GM12878 (cell line): ENCODE measurements at regions not wholly inside any gene's neighbourhood (a gene's known extent, or its start where the extent isn't known, plus 50 kb on each side); places are given as distances from the start of the nearest gene placed in this dataset.

Source experiments
- ATAC-seq: fragments of 200-7000 bp; cut with Tn5 transposase; 3 replicates; pipeline ENCODE4 v1.9.1; 2020; ENCODE audit warnings: mild to moderate bottlenecking, moderate library complexity
- BruUV-seq: library from RNA; stranded (reverse); fragments of 400-500 nt; replicated peaks from 2 replicates; lab custom pipeline; 2021; lab: Mats Ljungman, UMichigan
- CTCF ChIA-PET: fragments of 300-600 bp; sonication (Branson Sonifier 250); formaldehyde crosslinking; extraction: SDS; loops from one replicate; lab custom pipeline; 2021; ENCODE audit warnings: inconsistent platforms; lab: Yijun Ruan, JAX
- POLR2A ChIA-PET: fragments of 350-600 bp; formaldehyde crosslinking; extraction: SDS; loops from one replicate; lab custom pipeline; 2021; ENCODE audit warnings: inconsistent platforms; lab: Charles Lee
- RAD21 ChIA-PET: fragments of 300-600 bp; sonication (Branson Sonifier 250); formaldehyde crosslinking; loops from one replicate; lab custom pipeline; 2023; ENCODE audit warnings: antibody characterized with exemption; ENCODE audit not compliant: unreplicated experiment; lab: Charles Lee
- SMC1A ChIA-PET: fragments of 300-600 bp; sonication (Branson Sonifier 250); formaldehyde crosslinking; loops from one replicate; lab custom pipeline; 2023; ENCODE audit not compliant: unreplicated experiment, uncharacterized antibody; lab: Charles Lee
- DNase-seq: peaks from one replicate; pipeline ENCODE4 v3.0.0-alpha.2; 2011; ENCODE audit warnings: low read depth, low spot score
- FAIRE-seq: peaks from 3 replicates; lab custom pipeline; 2011; peaks lifted over from hg19 to GRCh38; lab: Jason Lieb, UNC
- H2AFZ ChIP-seq: 2 replicates; pipeline ENCODE4 v1.6.0; 2011; ENCODE audit warnings: low read depth, low read length, control low read depth; ENCODE audit not compliant: control insufficient read depth
- H3K27ac ChIP-seq: 2 replicates; pipeline ENCODE4 v1.5.1; 2011; ENCODE audit warnings: control low read depth; ENCODE audit not compliant: control insufficient read depth, insufficient read depth
- H3K27me3 ChIP-seq, 2 experiments: replicated peaks in 1 of 2; 2 replicates each; pipeline versions ENCODE4 v1.6.0 to v1.6.1; 2011; ENCODE audit warnings: low read length in 1 of 2; ENCODE audit not compliant: control insufficient read depth in 2 of 2, insufficient read depth in 2 of 2
- H3K36me3 ChIP-seq, 2 experiments: 2 replicates each; pipeline ENCODE4 v1.5.1; 2011; ENCODE audit warnings: low read length in 1 of 2; ENCODE audit not compliant: control insufficient read depth in 2 of 2, insufficient read depth in 2 of 2
- H3K4me1 ChIP-seq: 2 replicates; pipeline ENCODE4 v1.6.1; 2011; ENCODE audit warnings: mild to moderate bottlenecking, low read length, moderate library complexity, mixed read lengths; ENCODE audit not compliant: control insufficient read depth, insufficient read depth
- H3K4me2 ChIP-seq: 2 replicates; pipeline ENCODE4 v1.6.0; 2011; ENCODE audit warnings: control low read depth; ENCODE audit not compliant: control insufficient read depth, insufficient read depth
- H3K4me3 ChIP-seq: fragments of 200-600 bp; sonication (generic); 2 replicates; pipeline ENCODE4 v1.5.1; 2016
- H3K79me2 ChIP-seq: 2 replicates; pipeline ENCODE4 v1.6.0; 2011; ENCODE audit warnings: low read length; ENCODE audit not compliant: control insufficient read depth, insufficient read depth
- H3K9ac ChIP-seq: 2 replicates; pipeline ENCODE4 v1.8.0; 2011; ENCODE audit warnings: low read length, control low read depth, mixed read lengths; ENCODE audit not compliant: control insufficient read depth, insufficient read depth
- H3K9me3 ChIP-seq: replicated peaks from 3 replicates; pipeline ENCODE4 v1.5.1; 2011; ENCODE audit warnings: mild to moderate bottlenecking, low read length; ENCODE audit not compliant: control insufficient read depth, insufficient read depth
- H4K20me1 ChIP-seq: 2 replicates; pipeline ENCODE4 v1.6.0; 2011; ENCODE audit not compliant: control insufficient read depth, insufficient read depth
- BMI1 ChIP-seq: fragments of 450-650 bp; IDR thresholded peaks from 2 replicates; pipeline ENCODE4 v1.6.1; 2016; ENCODE audit warnings: mild to moderate bottlenecking, moderate library complexity, borderline replicate concordance
- CHD4 ChIP-seq: fragments of 200-600 bp; sonication (generic); IDR thresholded peaks from 2 replicates; pipeline ENCODE4 v1.6.1; 2016; ENCODE audit warnings: mild to moderate bottlenecking
- EED ChIP-seq: sonication (generic); IDR thresholded peaks from 2 replicates; pipeline ENCODE4 v1.6.1; 2016; ENCODE audit warnings: antibody characterized with exemption, low read depth
- HSF1 ChIP-seq: fragments of 150-350 bp; IDR thresholded peaks from 2 replicates; pipeline ENCODE4 v1.6.1; 2014; ENCODE audit warnings: mild to moderate bottlenecking, low read depth, low read length
- MYC ChIP-seq: IDR thresholded peaks from 2 replicates; pipeline ENCODE4 v1.6.1; 2011; ENCODE audit warnings: mild to moderate bottlenecking, low read length, moderate library complexity, inconsistent platforms; ENCODE audit not compliant: insufficient read depth, insufficient replicate concordance, insufficient read length, severe bottlenecking
- NFIC ChIP-seq: IDR thresholded peaks from 2 replicates; pipeline ENCODE4 v1.6.1; 2012; ENCODE audit warnings: low read depth, mild to moderate bottlenecking, inconsistent platforms, low read length, moderate library complexity
- NR2C2 ChIP-seq: IDR thresholded peaks from 2 replicates; pipeline ENCODE4 v1.6.1; 2011; ENCODE audit warnings: borderline replicate concordance, low read depth; ENCODE audit not compliant: control insufficient read depth, insufficient read length
- RCOR1 ChIP-seq: conservative IDR thresholded peaks from 2 replicates; pipeline ENCODE4 v1.6.1; 2012; ENCODE audit warnings: low read depth, low read length, improper control_type of control experiment
- WGBS: methylation state at CpG from one replicate; pipeline ENCODE4 v1.1.6; 2016; ENCODE audit warnings: low lambda C conversion rate; ENCODE audit not compliant: insufficient replicate concordance, insufficient coverage; ENCODE audit errors: missing lambda C conversion rate; 5-methylcytosine and 5-hydroxymethylcytosine counted together
- in situ Hi-C: fragments of 300-500 bp; cut with MboI; formaldehyde crosslinking; loops from 9 replicates; pipeline ENCODE4 v1.14.3; 2018; ENCODE audit warnings: mixed read lengths
- intact Hi-C: fragments of 100-400 bp; cut with micrococcal nuclease; formaldehyde crosslinking; loops from one replicate; pipeline ENCODE4 v1.14.2; 2022; ENCODE audit not compliant: unreplicated experiment

DNA sequence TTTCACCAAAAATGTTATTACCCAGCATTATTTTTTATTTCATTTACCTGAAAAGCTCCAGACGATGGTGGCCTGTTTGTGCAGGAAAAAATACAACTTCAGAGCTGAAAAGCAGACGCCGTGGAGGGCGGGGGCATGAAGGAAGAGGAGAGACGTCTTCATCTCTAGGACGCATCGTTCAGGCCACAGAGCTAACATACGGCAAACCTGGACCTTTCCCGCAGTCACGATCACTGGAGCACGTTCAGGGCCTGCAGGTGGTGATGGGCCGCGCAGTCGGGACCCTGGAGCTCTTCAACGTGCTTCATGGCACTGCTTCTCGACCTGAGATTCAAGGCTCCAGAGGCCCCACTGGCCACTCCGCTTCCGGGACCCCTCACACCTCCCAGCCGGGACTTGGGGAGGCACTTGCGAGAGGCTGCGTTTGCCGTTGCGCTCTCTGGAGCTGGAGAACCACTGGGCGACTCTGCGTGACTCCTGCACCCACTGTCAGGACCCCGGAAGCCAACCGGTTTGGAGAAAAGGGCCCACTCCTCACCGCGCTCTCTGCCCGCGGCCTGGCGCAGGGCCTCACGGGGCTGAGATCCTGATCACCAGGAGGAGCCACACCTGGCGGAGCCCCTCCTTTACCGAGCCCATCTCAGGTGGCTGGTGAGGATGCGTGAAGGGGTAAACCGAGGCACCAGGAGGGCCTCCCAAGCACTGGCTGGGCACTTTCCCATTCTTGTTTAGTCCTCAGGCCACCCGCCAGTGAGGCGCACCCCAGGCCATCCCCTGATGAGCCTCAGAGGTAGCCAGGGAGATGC, 164.4 kb upstream of the AFDN start (continued):
- TF ChIP-seq EED (no peak), CHD4 (no peak)

- no peak overlapping the region for H2AFZ ChIP-seq
- POLR2A ChIA-PET: no interaction called here
- in situ Hi-C loops: no loop called here
Measured at GRCh38 chr6:167662881-167663205, 163.9 kb upstream of the AFDN start.

More at GRCh38 chr6:167662881-167663205, 163.9 kb upstream of the AFDN start:
- BruUV-seq: no TSS peak
- WGBS: 49% methylated on average over 14 of the region's 14 CpGs
- CTCF ChIA-PET: no interaction called here
- SMC1A ChIA-PET: no interaction called here
- intact Hi-C loops: no loop called here
- Histone ChIP-seq H3K27me3 (no peaks in the 10 kb centered on the region), H3K4me2 (no peak overlapping the region), H3K4me1 (no peaks in the 10 kb centered on the region), H4K20me1 (no peaks in the 10 kb centered on the region), H3K36me3 (no peaks in the 10 kb centered on the region), H3K9me3 (no peaks in the 10 kb centered on the region), H3K4me3 (no peak overlapping the region), H3K27ac (no peak overlapping the region), H3K9ac (no peak overlapping the region), H3K79me2 (no peaks in the 10 kb centered on the region)
- RAD21 ChIA-PET: no interaction called here
- no peak for FAIRE-seq
- ATAC-seq: no peak
- no peak for DNase-seq
- TF ChIP-seq MYC: no peak
- TF ChIP-seq NR2C2: no peak
- TF ChIP-seq RCOR1: no peak
- TF ChIP-seq HSF1: no peak
- TF ChIP-seq NFIC: no peak
- no peak for TF ChIP-seq BMI1
